ENCODE measurements at regions not wholly inside any gene's neighbourhood (a gene's known extent, or its start where the extent isn't known, plus 50 kb on each side); places are given as distances from the start of the nearest gene placed in this dataset.

GRCh38 chr5:85052826-85053225, 668.1 kb upstream of the EDIL3 start:
- Histone ChIP-seq H3K27me3 (no peaks in the 10 kb centered on the region), H3K9me3 (ENCODE audit: low read depth) (no peaks in the 10 kb centered on the region), H2AFZ (no peak overlapping the region), H3K4me2 (no peak overlapping the region), H3K4me1 (ENCODE audit: insufficient read depth) (no peaks in the 10 kb centered on the region), H4K20me1 (ENCODE audit: insufficient read depth, poor library complexity, severe bottlenecking) (no peaks in the 10 kb centered on the region), H3K9me2 (replicated peaks; ENCODE audit: insufficient read depth) (no peaks in the 10 kb centered on the region), H3K36me3 (replicated peaks; ENCODE audit: insufficient read depth, low read depth) (no peaks in the 10 kb centered on the region), H3K4me3 (no peak overlapping the region), H3K79me2 (no peaks in the 10 kb centered on the region), H3K27ac (no peak overlapping the region)
- no peak for TF ChIP-seq EZH2phosphoT487 (IDR thresholded peaks at IDR 0.05; ENCODE audit: low read depth, severe bottlenecking, unreplicated experiment)
- TF ChIP-seq EZH2 (IDR thresholded peaks at IDR 0.05; ENCODE audit: borderline replicate concordance) = no peak
- TF ChIP-seq CTCF (IDR thresholded peaks at IDR 0.05; ENCODE audit: poor library complexity) = no peak
- WGBS (ENCODE audit: low lambda C conversion rate, missing lambda C conversion rate) = 88% methylated on average over 3 of the region's 3 CpGs
- no peak for DNase-seq (ENCODE audit: low spot score)

GRCh38 chr5:85069659-85070640, 685.3 kb upstream of the EDIL3 start:
- no peaks in the 10 kb centered on the region for H4K20me1 ChIP-seq (ENCODE audit: insufficient read depth, poor library complexity, severe bottlenecking)
- 75% methylated on average over 8 of the region's 8 CpGs for WGBS (ENCODE audit: low lambda C conversion rate, missing lambda C conversion rate)
- no peaks in the 10 kb centered on the region for H3K4me1 ChIP-seq (ENCODE audit: insufficient read depth)
- no peak overlapping the region for H2AFZ ChIP-seq
- no peak for DNase-seq (ENCODE audit: low spot score)
- no peaks in the 10 kb centered on the region for H3K79me2 ChIP-seq
- TF ChIP-seq EZH2 (IDR thresholded peaks at IDR 0.05; ENCODE audit: borderline replicate concordance) (no peak), CTCF (IDR thresholded peaks at IDR 0.05; ENCODE audit: poor library complexity) (no peak), EZH2phosphoT487 (IDR thresholded peaks at IDR 0.05; ENCODE audit: low read depth, severe bottlenecking, unreplicated experiment) (no peak)
- no peaks in the 10 kb centered on the region for H3K9me2 ChIP-seq (replicated peaks; ENCODE audit: insufficient read depth)
- no peaks in the 10 kb centered on the region for H3K36me3 ChIP-seq (replicated peaks; ENCODE audit: insufficient read depth, low read depth)
- no peak overlapping the region for H3K27ac ChIP-seq
- no peak overlapping the region for H3K4me2 ChIP-seq
- H3K4me3 ChIP-seq = no peak overlapping the region
- H3K27me3 ChIP-seq = no peaks in the 10 kb centered on the region
- H3K9me3 ChIP-seq (ENCODE audit: low read depth) = no peaks in the 10 kb centered on the region

DNA sequence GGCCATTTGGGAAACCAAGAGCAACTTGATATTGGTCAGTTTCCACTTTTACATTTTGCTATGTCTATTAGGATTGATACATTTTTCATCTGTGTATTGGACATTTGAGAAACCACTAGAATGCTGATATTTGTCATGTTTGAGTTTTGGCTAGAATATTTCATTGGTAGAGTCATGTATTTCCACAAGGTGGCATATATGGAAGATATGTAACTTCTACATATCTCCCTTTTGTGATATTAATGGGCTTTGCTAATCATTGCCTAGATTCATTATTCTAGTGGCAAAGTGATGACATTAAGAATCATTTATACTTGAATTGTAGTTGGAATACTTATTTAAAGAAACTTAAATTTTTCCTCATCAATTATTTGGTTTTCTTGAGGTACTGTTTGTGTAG, 692.9 kb upstream of the EDIL3 start:
- no peaks in the 10 kb centered on the region for H3K27me3 ChIP-seq
- no peak overlapping the region for H2AFZ ChIP-seq
- H3K27ac ChIP-seq = no peak overlapping the region
- H3K4me2 ChIP-seq = no peak overlapping the region
- no peaks in the 10 kb centered on the region for H3K4me1 ChIP-seq (ENCODE audit: insufficient read depth)
- no peak for DNase-seq (ENCODE audit: low spot score)
- H3K9me2 ChIP-seq (replicated peaks; ENCODE audit: insufficient read depth) = no peaks in the 10 kb centered on the region
- no peaks in the 10 kb centered on the region for H3K36me3 ChIP-seq (replicated peaks; ENCODE audit: insufficient read depth, low read depth)
- no peaks in the 10 kb centered on the region for H3K9me3 ChIP-seq (ENCODE audit: low read depth)
- TF ChIP-seq CTCF (IDR thresholded peaks at IDR 0.05; ENCODE audit: poor library complexity) = peak; percentile 9
- no peak for TF ChIP-seq EZH2phosphoT487 (IDR thresholded peaks at IDR 0.05; ENCODE audit: low read depth, severe bottlenecking, unreplicated experiment)
- H3K4me3 ChIP-seq = no peak overlapping the region
- H4K20me1 ChIP-seq (ENCODE audit: insufficient read depth, poor library complexity, severe bottlenecking) = no peaks in the 10 kb centered on the region
- H3K79me2 ChIP-seq = no peaks in the 10 kb centered on the region
